ENCODE measurements at regions not wholly inside any gene's neighbourhood (a gene's known extent, or its start where the extent isn't known, plus 50 kb on each side); places are given as distances from the start of the nearest gene placed in this dataset.

GRCh38 chr12:74424778-74425177 is 112.9 kb upstream of the ATXN7L3B start:
- Histone ChIP-seq H3K27ac (ENCODE audit: low read depth in 1 of 2, low read length in 2 of 2) (no peak overlapping the region), H3K4me3 (replicated peaks in 1 of 3; ENCODE audit: low read depth in 2 of 3, low read length in 3 of 3) (no peak overlapping the region), H3K27me3 (ENCODE audit: control insufficient read depth in 2 of 2, insufficient read depth in 2 of 2, low read length in 2 of 2) (no peaks in the 10 kb centered on the region), H3K4me1 (ENCODE audit: control insufficient read depth in 1 of 2, insufficient read depth in 2 of 2, low read length in 2 of 2) (no peaks in the 10 kb centered on the region), H3K36me3 (replicated peaks in 1 of 2; ENCODE audit: control insufficient read depth in 1 of 2, insufficient read depth in 2 of 2, low read length in 2 of 2) (no peaks in the 10 kb centered on the region), H3K4me2 (replicated peaks; ENCODE audit: extremely low read depth, low read length, poor library complexity, severe bottlenecking) (no peak overlapping the region), H2AFZ (ENCODE audit: insufficient read depth, low read depth, low read length, poor library complexity, severe bottlenecking) (no peak overlapping the region), H3K9ac (ENCODE audit: insufficient read depth, low read length, poor library complexity, severe bottlenecking) (no peak overlapping the region), H3K79me2 (ENCODE audit: insufficient read depth, low read length) (no peaks in the 10 kb centered on the region), H4K20me1 (ENCODE audit: insufficient read depth, low read length) (no peaks in the 10 kb centered on the region), H3K9me3 (replicated peaks in 1 of 2; ENCODE audit: control insufficient read depth in 1 of 2, insufficient read depth in 1 of 2, low read length in 2 of 2) (no peaks in the 10 kb centered on the region)
- H3K27me3 Mint-ChIP-seq (ENCODE audit: low read depth in 3 of 3): peaks cover 0 to 1% (median 0%) of the 10 kb centered on the region in 3 donors
- intact Hi-C loops (cut with micrococcal nuclease): no loop called here
- no peak overlapping the region for H3K27ac Mint-ChIP-seq
- no peak for TF ChIP-seq CTCF (IDR thresholded peaks at IDR 0.05)
- no peak for DNase-seq
- no CpG with 5 or more reads among the region's 1 CpG for WGBS (ENCODE audit: insufficient coverage)
- H3K4me3 Mint-ChIP-seq: no peak overlapping the region
- H3K9me3 Mint-ChIP-seq: peaks cover 0 to 7% (median 0%) of the 10 kb centered on the region in 7 donors
- no peaks in the 10 kb centered on the region for H3K4me1 Mint-ChIP-seq
- H3K36me3 Mint-ChIP-seq: no peaks in the 10 kb centered on the region

- H3K79me2 ChIP-seq (ENCODE audit: insufficient read depth, low read length): no peaks in the 10 kb centered on the region
- no peak for DNase-seq
- H2AFZ ChIP-seq (ENCODE audit: insufficient read depth, low read depth, low read length, poor library complexity, severe bottlenecking): no peak overlapping the region
- H3K27me3 Mint-ChIP-seq (ENCODE audit: low read depth in 3 of 3): peaks cover 0 to 1% (median 0%) of the 10 kb centered on the region in 3 donors
- H3K27ac Mint-ChIP-seq: no peak overlapping the region
- no peak overlapping the region for H3K27ac ChIP-seq (ENCODE audit: low read depth in 1 of 2, low read length in 2 of 2)
- H3K4me1 ChIP-seq (ENCODE audit: control insufficient read depth in 1 of 2, insufficient read depth in 2 of 2, low read length in 2 of 2): no peaks in the 10 kb centered on the region
- no peak overlapping the region for H3K9ac ChIP-seq (ENCODE audit: insufficient read depth, low read length, poor library complexity, severe bottlenecking)
- H3K4me2 ChIP-seq (replicated peaks; ENCODE audit: extremely low read depth, low read length, poor library complexity, severe bottlenecking): no peak overlapping the region
- no peaks in the 10 kb centered on the region for H3K9me3 ChIP-seq (replicated peaks in 1 of 2; ENCODE audit: control insufficient read depth in 1 of 2, insufficient read depth in 1 of 2, low read length in 2 of 2)
- no peaks in the 10 kb centered on the region for H3K36me3 Mint-ChIP-seq
- peaks cover 0 to 7% (median 0%) of the 10 kb centered on the region in 7 donors for H3K9me3 Mint-ChIP-seq
- no peaks in the 10 kb centered on the region for H4K20me1 ChIP-seq (ENCODE audit: insufficient read depth, low read length)
- intact Hi-C loops (cut with micrococcal nuclease): no loop called here
- H3K4me3 ChIP-seq (replicated peaks in 1 of 3; ENCODE audit: low read depth in 2 of 3, low read length in 3 of 3): no peak overlapping the region
- TF ChIP-seq CTCF (IDR thresholded peaks at IDR 0.05): no peak
- no peak overlapping the region for H3K4me3 Mint-ChIP-seq
- no peaks in the 10 kb centered on the region for H3K4me1 Mint-ChIP-seq
- H3K36me3 ChIP-seq (replicated peaks in 1 of 2; ENCODE audit: control insufficient read depth in 1 of 2, insufficient read depth in 2 of 2, low read length in 2 of 2): no peaks in the 10 kb centered on the region
- no peaks in the 10 kb centered on the region for H3K27me3 ChIP-seq (ENCODE audit: control insufficient read depth in 2 of 2, insufficient read depth in 2 of 2, low read length in 2 of 2)
Measured at GRCh38 chr12:74426091-74426490, 111.5 kb upstream of the ATXN7L3B start.

All from CD14-positive monocyte (primary cell).